ENCODE measurements at regions not wholly inside any gene's neighbourhood (a gene's known extent, or its start where the extent isn't known, plus 50 kb on each side); places are given as distances from the start of the nearest gene placed in this dataset.

GRCh38 chrX:96436105-96436504 is 248.5 kb upstream of the DIAPH2 start:
- H3K4me3 ChIP-seq (ENCODE audit: low read depth, low read length) = no peak overlapping the region
- no peak for TF ChIP-seq CTCF (IDR thresholded peaks at IDR 0.05; ENCODE audit: borderline replicate concordance, insufficient read depth, low read depth, low read length)

GRCh38 chrX:96438803-96439202 is 245.8 kb upstream of the DIAPH2 start:
- TF ChIP-seq CTCF (IDR thresholded peaks at IDR 0.05; ENCODE audit: borderline replicate concordance, insufficient read depth, low read depth, low read length) = no peak
- no peak overlapping the region for H3K4me3 ChIP-seq (ENCODE audit: low read depth, low read length)

- no peak for TF ChIP-seq CTCF (IDR thresholded peaks at IDR 0.05; ENCODE audit: borderline replicate concordance, insufficient read depth, low read depth, low read length)
- H3K4me3 ChIP-seq (ENCODE audit: low read depth, low read length) = no peak overlapping the region
Observed at GRCh38 chrX:96440941-96441340, 243.7 kb upstream of the DIAPH2 start.

GRCh38 chrX:96445531-96446065 is 239.0 kb upstream of the DIAPH2 start:
- no peak overlapping the region for H3K4me3 ChIP-seq (ENCODE audit: low read depth, low read length)
- no peak for TF ChIP-seq CTCF (IDR thresholded peaks at IDR 0.05; ENCODE audit: borderline replicate concordance, insufficient read depth, low read depth, low read length)

GRCh38 chrX:96446524-96446923 is 238.1 kb upstream of the DIAPH2 start:
- TF ChIP-seq CTCF (IDR thresholded peaks at IDR 0.05; ENCODE audit: borderline replicate concordance, insufficient read depth, low read depth, low read length) = no peak
- H3K4me3 ChIP-seq (ENCODE audit: low read depth, low read length) = no peak overlapping the region

GRCh38 chrX:96447161-96447560 is 237.5 kb upstream of the DIAPH2 start:
- no peak overlapping the region for H3K4me3 ChIP-seq (ENCODE audit: low read depth, low read length)
- TF ChIP-seq CTCF (IDR thresholded peaks at IDR 0.05; ENCODE audit: borderline replicate concordance, insufficient read depth, low read depth, low read length) = no peak

GRCh38 chrX:96449191-96449590 is 235.5 kb upstream of the DIAPH2 start:
- TF ChIP-seq CTCF (IDR thresholded peaks at IDR 0.05; ENCODE audit: borderline replicate concordance, insufficient read depth, low read depth, low read length) = no peak
- H3K4me3 ChIP-seq (ENCODE audit: low read depth, low read length) = no peak overlapping the region

Data from GM12875 (cell line).